ENCODE measurements at regions not wholly inside any gene's neighbourhood (a gene's known extent, or its start where the extent isn't known, plus 50 kb on each side); places are given as distances from the start of the nearest gene placed in this dataset.
A peak's percentile ranks its signal among the peaks of the same experiment; 100 is the strongest.

GRCh38 chr5:54741711-54742110 is 224.2 kb downstream of the SNX18 start:
- H3K4me3 Mint-ChIP-seq, result no peak overlapping the region
- Histone ChIP-seq H3K36me3 (ENCODE audit: insufficient read depth) (no peaks in the 10 kb centered on the region), H3K4me2 (no peak overlapping the region), H4K20me1 (replicated peaks; ENCODE audit: insufficient read depth) (no peaks in the 10 kb centered on the region), H3K27me3 (ENCODE audit: insufficient read depth) (no peaks in the 10 kb centered on the region), H3K79me2 (replicated peaks; ENCODE audit: insufficient read depth) (no peaks in the 10 kb centered on the region), H3F3A (replicated peaks; ENCODE audit: low read depth) (no peaks in the 10 kb centered on the region), H3K4me3 (no peak overlapping the region), H3K9me2 (ENCODE audit: insufficient read depth) (peaks cover 15% of the 10 kb centered on the region), H3K4me1 (ENCODE audit: insufficient read depth) (peaks cover 12% of the 10 kb centered on the region), H3K27ac (ENCODE audit: low read depth) (no peak overlapping the region), H2AFZ (peak overlapping the region; percentile 24; the same call in 1 of the 2 replicates)
- H3K27me3 Mint-ChIP-seq (ENCODE audit: insufficient read depth, low read depth, poor library complexity), result no peaks in the 10 kb centered on the region
- ATAC-seq (no peak), DNase-seq (ENCODE audit: low spot score) (no peak)
- H3K36me3 Mint-ChIP-seq (ENCODE audit: low read depth), result no peaks in the 10 kb centered on the region
- H3K27ac Mint-ChIP-seq, result no peak overlapping the region
- H3K4me1 Mint-ChIP-seq, result peaks cover 22% of the 10 kb centered on the region
- H3K9me3 Mint-ChIP-seq, result no peaks in the 10 kb centered on the region
- TF ChIP-seq EZH2 (IDR thresholded peaks at IDR 0.05; ENCODE audit: low read depth, unreplicated experiment) (no peak), STAT1 (IDR thresholded peaks at IDR 0.05; ENCODE audit: unreplicated experiment) (no peak), NANOG (IDR thresholded peaks at IDR 0.05; ENCODE audit: borderline replicate concordance) (no peak), CREB1 (CRISPR knock-in tag; IDR thresholded peaks at IDR 0.05; ENCODE audit: low read depth) (no peak)

- H3K4me1 ChIP-seq (ENCODE audit: insufficient read depth), result peaks cover 12% of the 10 kb centered on the region
Observed at GRCh38 chr5:54740141-54740540, 222.6 kb downstream of the SNX18 start.

DNA sequence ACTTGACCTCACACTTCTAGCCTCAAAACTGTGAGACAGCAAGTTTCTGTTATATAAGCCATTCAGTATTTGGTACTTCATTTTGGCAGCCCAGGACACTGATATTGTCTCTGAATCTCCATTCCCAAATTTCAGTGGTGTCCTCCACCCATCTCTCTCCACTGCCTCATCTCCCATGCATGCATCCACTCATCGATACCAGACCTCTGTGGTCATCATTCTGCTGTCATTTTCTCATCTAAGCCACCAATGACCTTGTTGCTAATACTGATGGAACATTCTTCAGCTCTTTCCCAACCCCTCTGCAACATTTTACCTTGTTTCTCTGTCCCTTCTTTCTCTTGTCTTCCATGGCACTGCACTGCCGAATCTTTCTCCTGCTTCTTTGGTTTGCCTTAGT is 221.8 kb downstream of the SNX18 start:
- Mint-ChIP-seq H3K4me3 (no peak overlapping the region), H3K27me3 (ENCODE audit: insufficient read depth, low read depth, poor library complexity) (no peaks in the 10 kb centered on the region), H3K27ac (no peak overlapping the region), H3K4me1 (peaks cover 20% of the 10 kb centered on the region), H3K36me3 (ENCODE audit: low read depth) (no peaks in the 10 kb centered on the region), H3K9me3 (no peaks in the 10 kb centered on the region)
- Histone ChIP-seq H3K79me2 (replicated peaks; ENCODE audit: insufficient read depth) (no peaks in the 10 kb centered on the region), H3K4me3 (no peak overlapping the region), H3F3A (replicated peaks; ENCODE audit: low read depth) (no peaks in the 10 kb centered on the region), H3K4me2 (no peak overlapping the region), H3K9me2 (ENCODE audit: insufficient read depth) (peaks cover 11% of the 10 kb centered on the region), H4K20me1 (replicated peaks; ENCODE audit: insufficient read depth) (no peaks in the 10 kb centered on the region), H3K27me3 (ENCODE audit: insufficient read depth) (no peaks in the 10 kb centered on the region), H2AFZ (no peak overlapping the region), H3K36me3 (ENCODE audit: insufficient read depth) (no peaks in the 10 kb centered on the region), H3K4me1 (ENCODE audit: insufficient read depth) (peaks cover 6% of the 10 kb centered on the region), H3K27ac (ENCODE audit: low read depth) (no peak overlapping the region)
- ATAC-seq, result no peak
- no peak for DNase-seq (ENCODE audit: low spot score)
- TF ChIP-seq EZH2 (IDR thresholded peaks at IDR 0.05; ENCODE audit: low read depth, unreplicated experiment) (no peak), NANOG (IDR thresholded peaks at IDR 0.05; ENCODE audit: borderline replicate concordance) (no peak), EZH2phosphoT487 (IDR thresholded peaks at IDR 0.05; ENCODE audit: unreplicated experiment) (no peak), JUNB (IDR thresholded peaks at IDR 0.05; ENCODE audit: unreplicated experiment) (no peak)
- TF ChIP-seq, protein P1, sequence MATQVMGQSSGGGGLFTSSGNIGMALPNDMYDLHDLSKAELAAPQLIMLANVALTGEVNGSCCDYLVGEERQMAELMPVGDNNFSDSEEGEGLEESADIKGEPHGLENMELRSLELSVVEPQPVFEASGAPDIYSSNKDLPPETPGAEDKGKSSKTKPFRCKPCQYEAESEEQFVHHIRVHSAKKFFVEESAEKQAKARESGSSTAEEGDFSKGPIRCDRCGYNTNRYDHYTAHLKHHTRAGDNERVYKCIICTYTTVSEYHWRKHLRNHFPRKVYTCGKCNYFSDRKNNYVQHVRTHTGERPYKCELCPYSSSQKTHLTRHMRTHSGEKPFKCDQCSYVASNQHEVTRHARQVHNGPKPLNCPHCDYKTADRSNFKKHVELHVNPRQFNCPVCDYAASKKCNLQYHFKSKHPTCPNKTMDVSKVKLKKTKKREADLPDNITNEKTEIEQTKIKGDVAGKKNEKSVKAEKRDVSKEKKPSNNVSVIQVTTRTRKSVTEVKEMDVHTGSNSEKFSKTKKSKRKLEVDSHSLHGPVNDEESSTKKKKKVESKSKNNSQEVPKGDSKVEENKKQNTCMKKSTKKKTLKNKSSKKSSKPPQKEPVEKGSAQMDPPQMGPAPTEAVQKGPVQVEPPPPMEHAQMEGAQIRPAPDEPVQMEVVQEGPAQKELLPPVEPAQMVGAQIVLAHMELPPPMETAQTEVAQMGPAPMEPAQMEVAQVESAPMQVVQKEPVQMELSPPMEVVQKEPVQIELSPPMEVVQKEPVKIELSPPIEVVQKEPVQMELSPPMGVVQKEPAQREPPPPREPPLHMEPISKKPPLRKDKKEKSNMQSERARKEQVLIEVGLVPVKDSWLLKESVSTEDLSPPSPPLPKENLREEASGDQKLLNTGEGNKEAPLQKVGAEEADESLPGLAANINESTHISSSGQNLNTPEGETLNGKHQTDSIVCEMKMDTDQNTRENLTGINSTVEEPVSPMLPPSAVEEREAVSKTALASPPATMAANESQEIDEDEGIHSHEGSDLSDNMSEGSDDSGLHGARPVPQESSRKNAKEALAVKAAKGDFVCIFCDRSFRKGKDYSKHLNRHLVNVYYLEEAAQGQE (IDR thresholded peaks at IDR 0.05; ENCODE audit: unreplicated experiment), result no peak

More at GRCh38 chr5:54740141-54740540, 222.6 kb downstream of the SNX18 start:
- TF ChIP-seq, protein P2, sequence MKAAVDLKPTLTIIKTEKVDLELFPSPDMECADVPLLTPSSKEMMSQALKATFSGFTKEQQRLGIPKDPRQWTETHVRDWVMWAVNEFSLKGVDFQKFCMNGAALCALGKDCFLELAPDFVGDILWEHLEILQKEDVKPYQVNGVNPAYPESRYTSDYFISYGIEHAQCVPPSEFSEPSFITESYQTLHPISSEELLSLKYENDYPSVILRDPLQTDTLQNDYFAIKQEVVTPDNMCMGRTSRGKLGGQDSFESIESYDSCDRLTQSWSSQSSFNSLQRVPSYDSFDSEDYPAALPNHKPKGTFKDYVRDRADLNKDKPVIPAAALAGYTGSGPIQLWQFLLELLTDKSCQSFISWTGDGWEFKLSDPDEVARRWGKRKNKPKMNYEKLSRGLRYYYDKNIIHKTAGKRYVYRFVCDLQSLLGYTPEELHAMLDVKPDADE (IDR thresholded peaks at IDR 0.05), result no peak
- no peak for ATAC-seq
- Histone ChIP-seq H3K9me2 (ENCODE audit: insufficient read depth) (peaks cover 15% of the 10 kb centered on the region), H3K4me3 (no peak overlapping the region), H3F3A (replicated peaks; ENCODE audit: low read depth) (no peaks in the 10 kb centered on the region), H3K27me3 (ENCODE audit: insufficient read depth) (no peaks in the 10 kb centered on the region), H3K4me2 (no peak overlapping the region), H3K27ac (ENCODE audit: low read depth) (no peak overlapping the region), H2AFZ (no peak overlapping the region), H4K20me1 (replicated peaks; ENCODE audit: insufficient read depth) (no peaks in the 10 kb centered on the region), H3K36me3 (ENCODE audit: insufficient read depth) (no peaks in the 10 kb centered on the region), H3K79me2 (replicated peaks; ENCODE audit: insufficient read depth) (no peaks in the 10 kb centered on the region)
- no peak overlapping the region for H3K4me3 Mint-ChIP-seq
- DNase-seq (ENCODE audit: low spot score), result no peak
- H3K27me3 Mint-ChIP-seq (ENCODE audit: insufficient read depth, low read depth, poor library complexity), result no peaks in the 10 kb centered on the region
- peaks cover 22% of the 10 kb centered on the region for H3K4me1 Mint-ChIP-seq
- H3K27ac Mint-ChIP-seq, result no peak overlapping the region
- no peaks in the 10 kb centered on the region for H3K36me3 Mint-ChIP-seq (ENCODE audit: low read depth)
- no peaks in the 10 kb centered on the region for H3K9me3 Mint-ChIP-seq

Data from GM23338 (cell line).